ENCODE measurements at regions not wholly inside any gene's neighbourhood (a gene's known extent, or its start where the extent isn't known, plus 50 kb on each side); places are given as distances from the start of the nearest gene placed in this dataset.

DNA sequence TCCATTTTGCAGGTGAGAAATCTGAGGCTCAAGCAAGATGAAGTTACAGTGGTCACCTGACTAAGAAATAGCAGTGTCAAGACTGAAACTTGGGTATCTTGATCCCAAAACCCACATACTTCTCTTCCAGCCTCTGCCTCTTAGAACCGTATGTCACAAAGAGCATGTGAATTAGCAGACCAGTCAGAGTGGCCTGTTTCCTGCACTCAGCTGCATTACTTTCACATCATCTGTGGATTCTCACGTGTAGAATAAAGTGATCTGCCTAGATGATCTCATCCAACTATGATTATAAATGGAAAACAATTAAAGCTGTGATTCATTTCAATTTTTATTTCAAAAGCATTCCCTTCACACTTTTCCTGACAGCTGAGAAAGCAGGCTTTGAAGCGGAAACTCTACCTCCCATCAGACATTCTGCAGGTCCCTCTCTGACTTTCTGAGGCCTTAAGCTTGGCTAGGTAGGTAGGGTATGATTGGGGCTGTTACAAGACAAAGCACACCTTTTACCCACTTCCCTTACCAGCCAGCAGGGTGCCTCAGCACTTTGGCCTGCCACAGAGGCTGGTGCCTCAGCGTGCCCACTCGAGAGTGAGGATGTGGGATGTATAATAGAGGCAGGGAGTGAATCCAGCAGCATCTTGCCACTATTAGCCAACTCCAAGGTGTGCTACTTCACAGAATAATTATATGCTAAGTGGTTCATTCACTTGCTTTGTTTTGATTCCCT, 70.2 kb upstream of the PDE1C start:
- TF ChIP-seq, protein P1, sequence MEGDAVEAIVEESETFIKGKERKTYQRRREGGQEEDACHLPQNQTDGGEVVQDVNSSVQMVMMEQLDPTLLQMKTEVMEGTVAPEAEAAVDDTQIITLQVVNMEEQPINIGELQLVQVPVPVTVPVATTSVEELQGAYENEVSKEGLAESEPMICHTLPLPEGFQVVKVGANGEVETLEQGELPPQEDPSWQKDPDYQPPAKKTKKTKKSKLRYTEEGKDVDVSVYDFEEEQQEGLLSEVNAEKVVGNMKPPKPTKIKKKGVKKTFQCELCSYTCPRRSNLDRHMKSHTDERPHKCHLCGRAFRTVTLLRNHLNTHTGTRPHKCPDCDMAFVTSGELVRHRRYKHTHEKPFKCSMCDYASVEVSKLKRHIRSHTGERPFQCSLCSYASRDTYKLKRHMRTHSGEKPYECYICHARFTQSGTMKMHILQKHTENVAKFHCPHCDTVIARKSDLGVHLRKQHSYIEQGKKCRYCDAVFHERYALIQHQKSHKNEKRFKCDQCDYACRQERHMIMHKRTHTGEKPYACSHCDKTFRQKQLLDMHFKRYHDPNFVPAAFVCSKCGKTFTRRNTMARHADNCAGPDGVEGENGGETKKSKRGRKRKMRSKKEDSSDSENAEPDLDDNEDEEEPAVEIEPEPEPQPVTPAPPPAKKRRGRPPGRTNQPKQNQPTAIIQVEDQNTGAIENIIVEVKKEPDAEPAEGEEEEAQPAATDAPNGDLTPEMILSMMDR (IDR thresholded peaks at IDR 0.05; ENCODE audit: low read length, missing control alignments): peak; percentile 2
- no peak overlapping the region for H3K4me3 ChIP-seq (replicated peaks; ENCODE audit: low read depth, low read length)
- DNase-seq (ENCODE audit: low read depth): no peak

DNA sequence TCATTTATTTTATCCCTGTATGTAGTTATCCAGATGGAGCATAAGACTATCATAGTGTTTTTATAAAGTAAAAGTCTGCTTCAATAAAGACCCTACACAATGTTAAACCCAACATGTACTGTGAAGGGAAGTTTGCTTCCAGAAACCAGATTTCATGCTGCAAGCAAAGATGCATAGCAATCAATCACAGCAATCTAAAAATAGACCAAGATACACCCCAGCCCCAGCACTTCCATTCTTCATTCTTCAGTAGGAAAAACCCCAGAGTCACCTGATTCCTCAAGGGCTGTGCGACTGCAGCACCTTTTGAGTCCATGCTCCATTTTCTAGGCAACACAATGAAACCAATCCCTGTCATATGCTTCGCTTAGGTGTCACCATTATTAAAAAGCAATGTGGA, 66.9 kb upstream of the PDE1C start:
- no peak overlapping the region for H3K4me3 ChIP-seq (replicated peaks; ENCODE audit: low read depth, low read length)
- no peak for DNase-seq (ENCODE audit: low read depth)
- TF ChIP-seq, protein P1 (IDR thresholded peaks at IDR 0.05; ENCODE audit: low read length, missing control alignments): no peak

DNA sequence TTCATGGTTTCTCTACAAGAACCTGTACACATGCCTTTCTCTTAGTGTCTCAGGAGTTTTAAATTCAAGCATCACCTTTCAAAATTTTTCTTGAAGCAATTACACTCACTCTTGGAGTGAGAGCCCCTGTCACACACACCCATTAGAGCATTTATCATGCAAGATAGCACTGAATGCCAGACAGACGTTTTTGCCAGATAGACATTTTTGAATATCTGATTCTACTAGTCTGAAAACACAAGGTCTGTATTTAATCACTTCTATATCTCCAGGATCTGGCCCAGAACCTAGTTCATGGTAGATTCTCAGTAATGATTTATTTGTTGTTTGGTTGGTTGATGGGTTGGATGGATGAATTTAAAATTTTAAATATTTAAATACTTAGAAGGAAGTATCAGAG, 60.9 kb upstream of the PDE1C start:
- DNase-seq (ENCODE audit: low read depth): no peak
- TF ChIP-seq, protein P1 (IDR thresholded peaks at IDR 0.05; ENCODE audit: low read length, missing control alignments): no peak
- no peak overlapping the region for H3K4me3 ChIP-seq (replicated peaks; ENCODE audit: low read depth, low read length)

DNA sequence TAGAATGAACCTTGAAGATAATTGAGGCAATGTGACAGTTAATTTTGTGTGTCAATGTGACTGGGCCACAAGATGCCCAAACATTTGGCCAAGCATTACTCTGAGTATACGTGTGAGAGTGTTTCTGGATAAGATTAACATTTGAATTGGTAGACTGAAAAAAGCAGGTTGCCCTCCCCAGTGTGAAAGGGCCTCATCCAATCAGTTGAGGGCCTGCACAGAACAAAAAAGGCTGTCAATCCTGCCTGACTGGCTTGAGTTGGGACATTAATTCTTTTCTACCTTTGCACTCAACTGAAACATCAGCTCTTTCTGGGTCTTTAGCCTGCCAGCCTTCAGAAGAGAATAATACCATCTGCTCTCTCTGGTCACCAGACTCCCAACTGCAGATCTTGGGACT, 56.6 kb upstream of the PDE1C start:
- TF ChIP-seq, protein P1 (IDR thresholded peaks at IDR 0.05; ENCODE audit: low read length, missing control alignments): no peak
- no peak overlapping the region for H3K4me3 ChIP-seq (replicated peaks; ENCODE audit: low read depth, low read length)
- no peak for DNase-seq (ENCODE audit: low read depth)
